SK-N-SH (cell line): ENCODE measurements at regions not wholly inside any gene's neighbourhood (a gene's known extent, or its start where the extent isn't known, plus 50 kb on each side); places are given as distances from the start of the nearest gene placed in this dataset.
A peak's percentile ranks its signal among the peaks of the same experiment; 100 is the strongest.

Source experiments
- CTCF ChIA-PET: fragments of 300-600, 350-600 bp; formaldehyde crosslinking; extraction: SDS; loops from one replicate; lab custom pipeline; 2021; lab: Yijun Ruan, JAX
- POLR2A ChIA-PET: fragments of 350-600 bp; sonication (Branson Sonifier 250); formaldehyde crosslinking; extraction: SDS; loops from one replicate; lab custom pipeline; 2020; ENCODE audit warnings: antibody characterized with exemption, inconsistent platforms; lab: Yijun Ruan, JAX
- DNase-seq: peaks from one replicate; pipeline ENCODE4 v3.0.0; 2012
- H2AFZ ChIP-seq: fragments of 200-600 bp; sonication (generic); 2 replicates; pipeline ENCODE4 v1.8.1; 2016; ENCODE audit warnings: antibody characterized with exemption, mild to moderate bottlenecking, low read depth
- H3F3A ChIP-seq: fragments of 200-600 bp; sonication (generic); replicated peaks from 2 replicates; pipeline ENCODE3; 2016; ENCODE audit warnings: antibody characterized with exemption, mild to moderate bottlenecking; ENCODE audit not compliant: insufficient read depth
- H3K27ac ChIP-seq, 2 experiments: fragments of 200-500 bp in 1 of 2; fragments of 200-600 bp in 1 of 2; sonication (Bioruptor generic) in 1 of 2; sonication (generic), shearing (Covaris generic) in 1 of 2; 2 replicates each; pipeline versions ENCODE4 v1.5.1 to v1.6.1; 2014 to 2016; ENCODE audit warnings: low read depth in 2 of 2, inconsistent platforms in 1 of 2, low read length in 1 of 2, mild to moderate bottlenecking in 1 of 2, mixed read lengths in 1 of 2
- H3K27me3 ChIP-seq: fragments of 200-600 bp; sonication (generic), shearing (Covaris generic); 2 replicates; pipeline ENCODE4 v1.6.1; 2016; ENCODE audit warnings: mixed run types; ENCODE audit not compliant: insufficient read depth
- H3K36me3 ChIP-seq, 2 experiments: fragments of 200-500 bp in 1 of 2; fragments of 200-600 bp in 1 of 2; sonication (Bioruptor generic) in 1 of 2; sonication (generic) in 1 of 2; replicated peaks in 1 of 2; 2 replicates each; pipeline versions ENCODE3 to v1.5.1; 2014 to 2016; ENCODE audit warnings: low read length in 1 of 2, mild to moderate bottlenecking in 1 of 2; ENCODE audit not compliant: insufficient read depth in 2 of 2, control insufficient read depth in 1 of 2
- H3K4me1 ChIP-seq, 2 experiments: fragments of 200-500 bp in 1 of 2; fragments of 200-600 bp in 1 of 2; sonication (Bioruptor generic) in 1 of 2; sonication (generic), shearing (Covaris generic) in 1 of 2; 2 replicates each; pipeline versions ENCODE4 v1.5.1 to v1.6.1; 2014 to 2016; ENCODE audit warnings: low read depth in 1 of 2, low read length in 1 of 2, mixed run types in 1 of 2; ENCODE audit not compliant: insufficient read depth in 2 of 2, control insufficient read depth in 1 of 2
- H3K4me2 ChIP-seq: fragments of 200-600 bp; sonication (generic), shearing (Covaris generic); 2 replicates; pipeline ENCODE4 v1.6.1; 2017; ENCODE audit warnings: mixed run types
- H3K4me3 ChIP-seq, 2 experiments: fragments of 200-500 bp in 1 of 2; fragments of 200-600 bp in 1 of 2; sonication (Bioruptor generic) in 1 of 2; sonication (generic), shearing (Covaris generic) in 1 of 2; 2 replicates each; pipeline versions ENCODE4 v1.5.1 to v1.8.1; 2014 to 2016; ENCODE audit warnings: low read depth in 2 of 2, inconsistent platforms in 1 of 2, low read length in 1 of 2, mild to moderate bottlenecking in 1 of 2, mixed read lengths in 1 of 2, moderate library complexity in 1 of 2
- H3K79me2 ChIP-seq: fragments of 200-600 bp; sonication (generic); 2 replicates; pipeline ENCODE4 v1.8.1; 2017; ENCODE audit warnings: mild to moderate bottlenecking; ENCODE audit not compliant: insufficient read depth
- H3K9ac ChIP-seq: fragments of 200-600 bp; sonication (generic); 2 replicates; pipeline ENCODE4 v1.6.1; 2017; ENCODE audit warnings: mixed run types
- H3K9me2 ChIP-seq: fragments of 200-600 bp; sonication (generic); 2 replicates; pipeline ENCODE4 v1.6.1; 2017; ENCODE audit warnings: mixed run types
- H3K9me3 ChIP-seq: fragments of 200-600 bp; sonication (generic); 2 replicates; pipeline ENCODE4 v1.6.1; 2017; ENCODE audit warnings: mixed run types, mild to moderate bottlenecking, moderate library complexity
- H4K20me1 ChIP-seq: fragments of 200-600 bp; sonication (generic); 2 replicates; pipeline ENCODE4 v1.6.1; 2017; ENCODE audit warnings: mild to moderate bottlenecking, mixed run types; ENCODE audit not compliant: insufficient read depth
- CHD2 ChIP-seq: fragments of 150-350 bp; IDR thresholded peaks from 2 replicates; pipeline ENCODE4 v1.6.1; 2018; ENCODE audit warnings: low read length; ENCODE audit not compliant: partially characterized antibody
- ELF1 ChIP-seq: IDR thresholded peaks from 2 replicates; pipeline ENCODE4 v1.4.0; 2012
- EZH2phosphoT487 ChIP-seq: fragments of 200-600 bp; sonication (generic); IDR thresholded peaks from 2 replicates; pipeline ENCODE4 v1.6.1; 2017; ENCODE audit warnings: low read depth, mixed run types, mild to moderate bottlenecking, antibody characterized with exemption, moderate library complexity, borderline replicate concordance
- FOSL2 ChIP-seq: IDR thresholded peaks from 2 replicates; pipeline ENCODE4 v1.4.0; 2012; ENCODE audit warnings: low read depth, mild to moderate bottlenecking, moderate library complexity, borderline replicate concordance
- FOXM1 ChIP-seq: IDR thresholded peaks from 2 replicates; pipeline ENCODE4 v1.4.0; 2012; ENCODE audit warnings: low read depth, mild to moderate bottlenecking
- IRF3 ChIP-seq: fragments of 150-350 bp; IDR thresholded peaks from 2 replicates; pipeline ENCODE4 v1.6.1; 2016; ENCODE audit warnings: mild to moderate bottlenecking, low read depth, low read length
- JUND ChIP-seq: IDR thresholded peaks from 2 replicates; pipeline ENCODE4 v1.4.0; 2012
- MEF2A ChIP-seq: IDR thresholded peaks from 2 replicates; pipeline ENCODE4 v1.4.0; 2012; ENCODE audit warnings: low read depth, borderline replicate concordance
- MXI1 ChIP-seq: IDR thresholded peaks from 2 replicates; pipeline ENCODE4 v1.6.1; 2012; ENCODE audit warnings: mild to moderate bottlenecking, low read depth, low read length, improper control_type of control experiment
- POLR2AphosphoS5 ChIP-seq: IDR thresholded peaks from 2 replicates; pipeline ENCODE4 v1.6.1; 2012; ENCODE audit warnings: low read depth, low read length
- RCOR1 ChIP-seq: fragments of 150-350 bp; IDR thresholded peaks from 2 replicates; pipeline ENCODE4 v1.6.1; 2017; ENCODE audit warnings: antibody characterized with exemption, low read length
- RFX5 ChIP-seq: IDR thresholded peaks from 2 replicates; pipeline ENCODE4 v1.6.1; 2012; ENCODE audit warnings: mild to moderate bottlenecking, improper control_type of control experiment, low read length
- TAF1 ChIP-seq: IDR thresholded peaks from 2 replicates; pipeline ENCODE4 v1.6.1; 2012; ENCODE audit warnings: low read depth, mild to moderate bottlenecking, low read length, moderate library complexity, borderline replicate concordance
- YY1 ChIP-seq: IDR thresholded peaks from 2 replicates; pipeline ENCODE4 v1.4.0; 2012; ENCODE audit warnings: low read depth, mild to moderate bottlenecking
- WGBS: methylation state at CpG from one replicate; pipeline ENCODE4 v1.1.6; 2017; ENCODE audit warnings: low lambda C conversion rate; 5-methylcytosine and 5-hydroxymethylcytosine counted together
- TF ChIP-seq, protein P1 (sequence below): IDR thresholded peaks from 2 replicates; pipeline ENCODE4 v1.4.0; 2012; ENCODE audit warnings: low read depth, borderline replicate concordance
- TF ChIP-seq, protein P2 (sequence below): IDR thresholded peaks from 2 replicates; pipeline ENCODE4 v1.6.1; 2012; ENCODE audit warnings: mild to moderate bottlenecking, low read depth, low read length, moderate library complexity

GRCh38 chr1:56380531-56380930 is 198.8 kb downstream of the PLPP3 start:
- WGBS, result 68% methylated on average over 4 of the region's 4 CpGs
- Histone ChIP-seq H3K9me2 (no peaks in the 10 kb centered on the region), H3K4me1 (peaks cover 0 to 53% of the 10 kb centered on the region in 2 experiments; a peak in 2 of 4 replicates), H3K36me3 (no peaks in the 10 kb centered on the region), H3K4me2 (no peak overlapping the region), H4K20me1 (no peaks in the 10 kb centered on the region), H3K9me3 (no peaks in the 10 kb centered on the region), H3K79me2 (no peaks in the 10 kb centered on the region), H3K27me3 (no peaks in the 10 kb centered on the region), H3K4me3 (no peak overlapping the region), H2AFZ (no peak overlapping the region), H3K9ac (no peak overlapping the region), H3F3A (peaks cover 9% of the 10 kb centered on the region), H3K27ac (peak overlapping the region in 1 of 2 experiments; percentile 100; a peak in 2 of 4 replicates)
- CTCF ChIA-PET, result interaction anchor here (0.7 to 1.5 kb wide), 9 partner anchors 14 to 1005 kb away, joined by 3 to 6 read pairs (median 3); no protein-coding TSS in a partner anchor
- TF ChIP-seq, protein P1, sequence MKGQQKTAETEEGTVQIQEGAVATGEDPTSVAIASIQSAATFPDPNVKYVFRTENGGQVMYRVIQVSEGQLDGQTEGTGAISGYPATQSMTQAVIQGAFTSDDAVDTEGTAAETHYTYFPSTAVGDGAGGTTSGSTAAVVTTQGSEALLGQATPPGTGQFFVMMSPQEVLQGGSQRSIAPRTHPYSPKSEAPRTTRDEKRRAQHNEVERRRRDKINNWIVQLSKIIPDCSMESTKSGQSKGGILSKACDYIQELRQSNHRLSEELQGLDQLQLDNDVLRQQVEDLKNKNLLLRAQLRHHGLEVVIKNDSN, result no peak
- TF ChIP-seq CHD2 (no peak), FOSL2 (no peak), JUND (no peak), MEF2A (no peak), MXI1 (no peak), POLR2AphosphoS5 (no peak), FOXM1 (no peak), TAF1 (no peak), YY1 (no peak), RFX5 (no peak), EZH2phosphoT487 (no peak), ELF1 (no peak), RCOR1 (no peak), IRF3 (no peak)
- TF ChIP-seq, protein P2, sequence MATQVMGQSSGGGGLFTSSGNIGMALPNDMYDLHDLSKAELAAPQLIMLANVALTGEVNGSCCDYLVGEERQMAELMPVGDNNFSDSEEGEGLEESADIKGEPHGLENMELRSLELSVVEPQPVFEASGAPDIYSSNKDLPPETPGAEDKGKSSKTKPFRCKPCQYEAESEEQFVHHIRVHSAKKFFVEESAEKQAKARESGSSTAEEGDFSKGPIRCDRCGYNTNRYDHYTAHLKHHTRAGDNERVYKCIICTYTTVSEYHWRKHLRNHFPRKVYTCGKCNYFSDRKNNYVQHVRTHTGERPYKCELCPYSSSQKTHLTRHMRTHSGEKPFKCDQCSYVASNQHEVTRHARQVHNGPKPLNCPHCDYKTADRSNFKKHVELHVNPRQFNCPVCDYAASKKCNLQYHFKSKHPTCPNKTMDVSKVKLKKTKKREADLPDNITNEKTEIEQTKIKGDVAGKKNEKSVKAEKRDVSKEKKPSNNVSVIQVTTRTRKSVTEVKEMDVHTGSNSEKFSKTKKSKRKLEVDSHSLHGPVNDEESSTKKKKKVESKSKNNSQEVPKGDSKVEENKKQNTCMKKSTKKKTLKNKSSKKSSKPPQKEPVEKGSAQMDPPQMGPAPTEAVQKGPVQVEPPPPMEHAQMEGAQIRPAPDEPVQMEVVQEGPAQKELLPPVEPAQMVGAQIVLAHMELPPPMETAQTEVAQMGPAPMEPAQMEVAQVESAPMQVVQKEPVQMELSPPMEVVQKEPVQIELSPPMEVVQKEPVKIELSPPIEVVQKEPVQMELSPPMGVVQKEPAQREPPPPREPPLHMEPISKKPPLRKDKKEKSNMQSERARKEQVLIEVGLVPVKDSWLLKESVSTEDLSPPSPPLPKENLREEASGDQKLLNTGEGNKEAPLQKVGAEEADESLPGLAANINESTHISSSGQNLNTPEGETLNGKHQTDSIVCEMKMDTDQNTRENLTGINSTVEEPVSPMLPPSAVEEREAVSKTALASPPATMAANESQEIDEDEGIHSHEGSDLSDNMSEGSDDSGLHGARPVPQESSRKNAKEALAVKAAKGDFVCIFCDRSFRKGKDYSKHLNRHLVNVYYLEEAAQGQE, result no peak
- no peak for DNase-seq
- POLR2A ChIA-PET, result no interaction called here
